ENCODE measurements at regions not wholly inside any gene's neighbourhood (a gene's known extent, or its start where the extent isn't known, plus 50 kb on each side); places are given as distances from the start of the nearest gene placed in this dataset.
"Not testable (repeated sequence)": the region's sequence is repeated elsewhere in the genome, so short reads cannot be mapped to it uniquely, and the experiment has no call there.

DNA sequence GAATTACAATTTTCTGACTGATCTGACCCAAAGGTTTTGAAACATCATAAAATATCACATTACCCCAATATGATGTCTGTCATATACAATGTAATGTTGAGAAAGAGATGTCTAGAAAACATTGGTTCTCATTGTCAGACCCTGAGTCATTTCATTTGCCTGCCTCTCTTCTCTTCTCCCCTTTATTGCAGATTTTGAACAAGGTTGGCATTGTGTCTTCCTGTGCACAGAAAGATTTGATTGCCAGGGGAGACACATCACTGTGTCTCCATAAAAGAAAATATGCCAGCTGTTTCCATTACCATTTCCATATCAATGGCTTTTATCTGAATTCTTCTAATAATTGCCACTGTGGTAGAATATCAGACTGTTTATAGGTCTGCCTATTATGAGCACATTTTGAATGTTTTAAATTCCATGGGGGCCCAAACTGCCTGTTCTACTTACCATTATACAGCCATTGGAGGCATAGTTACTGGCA is 65.6 kb downstream of the IFI44 start:
- no peak for DNase-seq

DNA sequence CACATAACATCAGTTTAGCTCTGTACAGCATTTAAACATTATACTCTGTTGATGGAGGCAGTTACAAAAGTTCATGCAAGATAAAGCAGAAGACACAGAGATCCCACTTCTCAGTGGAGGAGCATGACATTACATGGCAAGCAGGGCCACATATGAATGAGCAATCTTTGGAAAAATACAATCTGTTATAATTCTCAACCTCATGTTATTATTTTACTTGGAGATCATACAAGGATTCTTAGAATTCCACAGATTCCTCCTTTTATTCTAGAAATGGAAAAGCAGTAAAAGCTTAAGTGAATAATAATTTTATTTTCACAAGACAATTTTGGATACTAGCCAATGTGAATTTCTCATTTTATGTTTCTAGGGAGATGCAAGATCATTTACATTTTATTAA is 66.6 kb downstream of the IFI44 start:
- DNase-seq: no peak

DNA sequence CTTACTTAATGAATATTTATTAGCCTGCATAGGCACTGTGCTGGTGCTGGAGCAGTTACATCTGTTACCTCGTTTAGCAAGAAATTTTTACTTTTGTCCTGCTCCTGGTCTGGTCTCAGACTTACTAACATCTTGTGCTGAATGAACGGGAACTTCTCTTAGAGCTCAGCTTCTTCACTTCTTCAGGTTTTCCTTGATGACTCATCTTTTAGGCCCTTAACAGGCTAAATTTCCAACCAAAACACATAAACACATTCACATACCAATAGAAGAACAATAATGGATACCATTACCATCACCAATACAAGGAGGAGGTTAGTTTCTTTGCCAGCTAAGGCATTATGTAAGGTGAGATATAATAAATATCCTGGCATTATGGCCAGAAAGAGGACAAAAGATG is 68.9 kb downstream of the IFI44 start:
- DNase-seq: no peak

DNA sequence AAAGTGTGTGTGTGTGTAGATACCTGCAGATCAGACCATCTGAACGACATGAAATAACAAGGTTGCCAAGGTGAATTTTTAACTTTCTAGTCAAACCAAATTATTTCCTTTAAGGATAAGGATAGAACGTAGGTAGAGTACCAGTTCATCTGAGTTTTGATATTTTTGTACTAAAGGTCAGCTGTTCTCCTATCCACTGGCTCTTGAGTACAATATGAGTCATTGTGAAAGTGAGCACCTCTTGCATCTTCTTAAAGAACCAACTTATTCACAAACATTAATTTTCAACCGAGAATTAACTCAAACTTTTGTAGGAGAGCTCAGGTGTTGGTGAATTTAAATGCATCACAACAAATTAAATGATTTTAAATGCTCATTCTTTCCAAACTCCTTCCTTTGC is 71.5 kb downstream of the IFI44 start:
- DNase-seq: no peak

DNA sequence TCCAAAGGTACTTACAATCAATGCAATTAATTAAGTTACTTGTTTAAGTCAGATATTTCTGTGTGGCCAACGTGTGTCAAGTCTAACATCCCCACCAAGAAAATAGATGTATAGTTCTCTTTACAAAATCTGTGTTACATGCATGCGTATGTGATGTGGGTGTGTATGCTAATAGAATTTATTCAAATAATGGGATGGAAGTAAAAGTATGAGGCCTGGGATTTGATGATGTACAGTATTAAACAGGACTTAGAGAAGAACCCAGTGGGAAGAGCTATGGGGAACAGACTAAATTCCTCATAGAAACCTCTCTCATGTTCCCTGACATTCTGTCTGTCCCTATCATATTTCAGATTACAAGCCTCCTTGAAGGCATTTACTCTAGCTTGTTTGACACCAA is 72.5 kb downstream of the IFI44 start:
- DNase-seq: no peak

DNA sequence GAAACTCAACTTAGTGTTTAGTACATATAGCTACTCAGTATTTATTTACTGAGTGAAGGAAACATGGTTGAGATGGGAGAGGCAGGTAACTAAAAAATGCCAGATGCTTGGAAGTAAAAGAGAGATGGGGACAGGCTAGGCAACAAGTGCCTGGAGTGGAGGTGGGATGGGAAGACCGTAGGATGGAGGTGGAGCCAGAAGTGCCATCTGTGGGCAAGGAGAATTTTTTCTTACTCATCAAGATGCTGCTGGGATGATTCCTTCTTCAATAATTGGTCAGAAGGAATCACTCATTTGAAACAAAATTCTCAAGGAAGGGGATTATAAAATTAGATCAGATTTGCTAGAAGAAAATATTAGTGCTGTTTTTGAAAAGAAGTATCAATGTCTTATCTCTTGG is 72.9 kb downstream of the IFI44 start:
- DNase-seq: no peak

DNA sequence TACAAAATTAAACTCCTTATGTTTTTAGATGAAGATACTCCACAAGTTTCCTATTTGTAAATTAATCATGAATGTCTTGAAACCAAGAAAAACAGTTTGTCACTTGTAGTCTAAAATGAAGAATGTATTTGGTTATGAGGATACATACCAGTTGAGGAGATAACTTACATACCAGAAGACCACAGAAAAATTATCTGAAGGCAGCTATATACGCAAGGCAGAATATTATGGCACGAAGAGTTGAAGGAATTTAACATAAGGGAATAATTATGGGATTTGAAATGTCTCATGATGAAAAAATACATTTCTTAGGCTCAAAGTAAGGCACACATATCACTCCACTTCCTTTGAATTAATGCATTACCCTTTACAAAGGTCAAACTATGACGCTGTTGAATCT is 73.3 kb downstream of the IFI44 start:
- DNase-seq: no peak

DNA sequence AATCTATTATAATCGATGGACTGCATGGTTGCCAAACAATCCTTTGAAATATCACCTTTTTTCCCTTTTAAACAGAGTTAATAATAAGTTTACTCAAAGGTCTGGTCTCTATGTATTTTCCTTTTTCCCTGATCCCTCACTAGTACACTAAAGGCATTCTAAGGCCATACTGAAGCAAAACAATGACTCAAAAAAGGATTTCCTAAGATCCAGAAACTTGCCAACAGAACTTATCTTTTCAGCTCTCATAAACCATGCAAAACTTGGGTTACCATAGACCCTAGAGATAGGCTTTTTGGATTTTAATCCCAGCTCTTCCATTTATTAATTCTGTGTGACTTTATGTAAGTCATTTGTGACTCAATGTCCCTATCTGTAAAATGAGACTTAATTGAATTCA is 77.1 kb downstream of the IFI44 start:
- no peak for DNase-seq

DNA sequence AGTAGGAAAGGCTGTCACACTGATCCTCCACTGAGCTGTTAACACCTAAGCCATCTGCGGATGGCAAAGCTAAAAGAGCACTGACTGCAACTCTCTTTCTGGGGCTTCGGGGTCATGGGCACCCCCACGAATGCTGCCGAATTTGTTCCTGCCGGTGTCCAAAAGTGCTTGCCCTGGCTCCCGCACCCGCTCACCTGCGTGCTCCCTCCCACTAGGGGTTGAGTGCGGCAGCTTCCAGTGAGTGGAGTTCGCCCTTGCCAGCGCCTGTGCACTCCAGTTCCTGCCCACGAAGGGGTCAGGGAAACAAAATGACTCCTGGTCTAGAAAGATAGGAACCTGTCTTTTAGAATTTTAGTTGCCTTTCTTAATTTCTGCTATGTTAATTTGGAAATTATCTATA is 78.7 kb downstream of the IFI44 start:
- DNase-seq: no peak

DNA sequence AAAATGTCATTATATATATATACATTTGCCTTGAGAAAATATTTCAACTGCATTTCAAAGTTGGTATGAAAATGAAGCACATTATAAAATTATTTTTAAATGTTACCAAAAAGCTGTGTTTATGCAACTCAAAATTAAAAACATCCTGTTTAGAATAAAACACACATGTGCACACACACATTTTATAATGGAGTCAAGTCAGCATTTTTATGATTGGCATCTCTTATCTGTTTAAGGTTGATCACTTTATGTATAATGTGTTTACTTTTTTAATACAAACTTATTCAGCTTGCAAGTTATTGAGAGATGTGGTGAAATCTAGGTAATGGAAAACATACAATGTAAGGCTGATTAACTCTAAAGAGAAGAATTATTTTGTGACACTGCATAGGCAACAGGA is 80.4 kb downstream of the IFI44 start:
- DNase-seq: no peak

DNA sequence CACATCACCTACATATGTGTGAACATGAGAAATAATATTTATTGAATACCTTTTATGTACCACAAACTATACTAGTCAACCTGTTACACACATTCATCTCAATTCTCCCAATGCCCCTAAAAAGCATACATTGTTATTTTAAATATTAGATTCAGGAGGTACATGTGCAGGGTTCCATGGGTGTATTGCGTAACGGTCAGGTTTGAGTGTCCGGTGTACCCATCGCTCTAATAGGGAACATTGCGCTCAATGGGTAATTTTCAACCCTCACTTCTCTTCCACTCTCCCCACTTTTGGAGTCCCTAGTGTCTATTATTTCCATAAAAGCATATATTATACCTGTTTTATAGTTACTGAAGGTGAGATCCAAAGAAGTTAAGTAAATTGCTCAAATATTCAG is 82.0 kb downstream of the IFI44 start:
- no peak for DNase-seq

DNA sequence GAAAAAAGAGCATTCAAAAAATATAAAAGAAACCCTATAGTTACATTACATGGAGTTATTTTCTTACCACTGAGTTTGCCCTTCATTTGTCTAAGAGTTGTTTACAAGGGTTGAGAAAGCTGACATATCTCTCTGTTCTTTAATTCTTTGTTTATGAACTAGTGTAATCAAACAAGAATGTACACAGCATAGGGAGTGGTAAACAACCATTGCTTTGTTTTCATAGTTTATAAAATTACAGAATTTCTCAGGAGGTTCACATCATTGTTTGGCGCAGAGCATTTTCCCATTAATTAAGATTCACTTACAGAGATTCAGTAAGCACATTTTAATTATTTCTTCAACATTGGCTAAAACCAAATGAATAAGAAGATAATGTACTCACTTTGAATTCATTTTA is 87.6 kb downstream of the IFI44 start:
- DNase-seq: no peak

DNA sequence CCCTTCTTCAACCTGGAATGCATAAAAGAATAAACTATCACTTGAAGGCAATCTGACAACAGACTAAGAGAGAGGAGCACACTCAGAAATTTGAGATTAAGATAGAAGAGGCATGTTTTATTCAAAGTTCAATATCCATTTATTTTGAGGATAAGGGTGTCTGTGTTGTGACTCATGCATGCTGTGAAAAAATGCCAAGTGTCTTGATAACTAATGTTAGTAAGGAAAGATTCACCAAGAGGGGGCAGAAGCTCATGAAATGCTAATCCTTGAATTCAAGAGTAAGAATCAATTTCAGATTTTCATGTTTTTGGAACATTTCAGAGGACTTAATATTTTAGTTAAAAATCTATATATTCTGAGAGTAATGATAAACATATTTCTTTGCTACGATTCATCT is 94.0 kb downstream of the IFI44 start:
- DNase-seq: no peak

DNA sequence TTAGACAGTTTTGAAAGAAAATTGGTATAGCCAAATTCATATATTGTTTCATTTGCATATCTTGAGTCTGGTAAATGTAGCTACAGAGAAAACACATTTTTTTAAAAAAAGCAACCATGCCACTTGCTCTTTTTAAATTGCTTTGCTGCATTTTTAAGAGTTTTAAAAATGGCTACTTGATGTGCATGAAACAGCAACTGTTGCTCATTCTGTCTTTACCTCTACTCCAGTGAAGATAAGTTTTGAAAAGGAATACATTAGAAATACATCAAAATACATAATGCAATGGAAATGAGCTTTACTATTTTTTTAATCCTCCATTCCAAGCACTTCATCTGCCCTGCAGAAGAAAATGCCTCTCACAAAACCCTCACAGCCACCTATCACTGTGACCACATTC is 95.5 kb downstream of the IFI44 start:
- DNase-seq: no peak

DNA sequence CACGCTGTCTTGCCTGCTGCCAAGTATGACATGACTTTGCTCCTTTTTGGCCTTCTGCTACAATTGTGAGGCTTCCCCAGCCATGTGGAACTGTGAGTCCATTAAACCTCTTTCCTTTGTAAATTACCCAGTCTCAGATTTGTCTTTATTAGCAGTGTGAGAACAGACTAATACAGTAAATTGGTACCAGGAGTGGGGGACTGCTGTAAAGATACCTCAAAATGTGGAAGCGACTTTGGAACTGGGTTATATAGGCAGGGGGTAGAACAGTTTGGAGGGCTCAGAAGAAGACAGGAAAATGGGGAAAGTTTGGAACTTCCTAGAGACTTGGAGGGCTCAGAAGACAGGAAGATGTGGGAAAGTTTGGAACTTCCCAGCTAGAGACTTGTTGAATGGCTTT is 104.0 kb downstream of the IFI44 start:
- not testable (repeated sequence) for DNase-seq

DNA sequence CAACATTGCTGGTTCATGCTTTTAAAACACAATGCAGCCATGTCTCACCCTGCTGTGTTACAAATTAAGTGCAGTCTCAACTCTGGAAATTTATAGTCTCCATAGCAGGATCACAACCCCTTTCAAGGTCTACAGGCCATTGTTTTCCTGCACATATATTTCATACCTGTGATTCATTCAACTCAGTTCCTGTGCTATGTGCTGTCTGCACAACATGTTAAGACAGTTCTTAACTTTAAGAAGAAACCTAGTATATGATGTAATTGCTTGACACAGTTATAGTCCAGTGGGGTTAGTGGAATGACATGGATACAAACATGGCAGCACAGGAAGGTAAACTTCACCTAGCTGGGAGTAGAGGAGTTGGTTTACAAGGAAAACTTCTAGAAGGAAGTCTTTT is 106.4 kb downstream of the IFI44 start:
- no peak for DNase-seq

DNA sequence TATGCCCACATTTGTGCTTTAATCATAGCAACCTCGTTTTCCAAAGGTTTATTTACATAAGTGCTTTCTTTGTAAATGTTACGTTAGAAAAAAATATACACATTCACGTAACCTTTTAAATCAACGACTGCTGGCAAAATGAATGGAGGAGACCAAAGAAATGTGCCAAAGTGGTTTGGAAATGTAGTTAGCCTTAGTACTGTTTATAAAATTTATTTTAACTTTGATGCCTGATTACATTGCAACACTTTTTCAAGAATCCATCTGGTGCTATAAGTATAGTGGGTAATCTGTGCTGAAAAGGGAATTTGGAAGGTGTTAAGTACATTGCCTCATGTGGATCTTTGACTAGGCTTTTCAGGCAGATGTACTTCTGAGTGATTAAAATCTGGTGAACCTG is 108.9 kb downstream of the IFI44 start:
- no peak for DNase-seq

DNA sequence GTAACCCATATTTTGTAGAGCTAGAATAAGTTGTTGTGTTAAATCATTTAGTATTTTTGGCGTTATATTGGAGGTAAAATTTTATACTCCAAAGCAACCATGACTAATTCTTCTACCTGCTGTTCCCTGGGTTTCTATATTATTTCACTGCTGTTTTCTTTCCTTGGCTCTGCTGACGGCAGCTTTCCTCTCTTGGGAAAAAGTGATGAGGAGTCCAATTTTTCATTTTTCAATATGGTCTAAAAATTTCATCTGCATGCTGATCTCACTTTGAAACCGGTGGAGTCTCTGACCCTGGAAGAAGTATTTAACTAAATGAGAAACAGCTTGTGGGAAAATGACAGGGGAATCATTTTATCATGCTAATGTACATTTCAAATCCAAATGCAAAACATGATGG is 110.2 kb downstream of the IFI44 start:
- no peak for DNase-seq

DNA sequence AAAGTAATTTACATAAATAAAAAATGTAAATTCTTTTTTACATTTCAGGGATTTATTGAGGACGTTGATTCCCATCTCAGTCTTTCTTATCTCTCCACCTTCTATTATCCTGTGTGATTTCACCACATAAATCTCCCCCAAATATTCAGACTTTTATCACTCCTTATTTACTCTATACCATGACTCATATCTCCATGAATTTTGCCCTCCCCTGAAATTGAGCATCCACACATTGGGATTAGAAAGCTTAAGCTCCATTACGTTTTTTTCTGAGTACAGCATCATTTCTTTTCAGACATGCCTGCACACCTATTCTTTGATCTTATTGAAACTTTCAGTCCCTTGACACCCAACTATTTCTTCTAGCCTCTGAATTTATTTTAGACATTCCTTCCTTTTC is 111.2 kb downstream of the IFI44 start:
- DNase-seq: no peak

DNA sequence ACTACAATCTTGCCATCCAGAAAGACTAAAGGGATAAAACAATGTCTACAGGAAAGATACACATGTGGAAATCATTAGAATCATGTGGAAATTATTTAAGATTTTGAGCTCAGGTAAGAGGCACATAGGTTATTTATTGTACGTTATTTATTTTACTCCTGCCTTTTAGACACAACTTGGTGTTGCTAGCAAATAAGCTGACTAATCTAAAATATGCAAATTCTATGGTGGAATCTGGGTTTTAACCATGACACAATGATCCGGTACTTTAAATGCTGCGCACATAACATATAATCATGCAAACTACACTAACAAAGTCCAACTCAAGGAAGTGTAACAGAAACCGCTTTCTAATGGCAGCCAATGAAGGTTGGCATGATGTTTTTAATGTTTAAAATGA is 112.5 kb downstream of the IFI44 start:
- DNase-seq: no peak

DNA sequence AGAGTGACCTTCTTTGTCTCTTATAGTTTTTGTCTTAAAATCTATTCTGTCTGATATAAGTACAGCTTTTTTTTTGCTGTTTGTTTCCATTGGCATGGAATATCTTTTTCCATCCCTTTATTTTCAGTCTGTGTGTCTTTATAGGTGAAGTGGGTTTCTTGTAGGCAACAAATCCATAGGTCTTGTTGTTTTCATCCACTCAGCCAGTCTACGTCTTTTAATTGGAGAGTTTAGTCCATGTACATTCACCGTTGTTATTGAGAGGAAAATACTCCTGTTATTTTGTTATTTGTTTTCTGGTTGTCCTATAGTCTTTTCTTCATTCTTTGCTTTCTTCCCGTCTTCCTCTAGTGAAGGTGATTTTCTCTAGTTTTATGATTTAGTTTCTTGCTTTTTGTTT is 115.9 kb downstream of the IFI44 start:
- no peak for DNase-seq

DNA sequence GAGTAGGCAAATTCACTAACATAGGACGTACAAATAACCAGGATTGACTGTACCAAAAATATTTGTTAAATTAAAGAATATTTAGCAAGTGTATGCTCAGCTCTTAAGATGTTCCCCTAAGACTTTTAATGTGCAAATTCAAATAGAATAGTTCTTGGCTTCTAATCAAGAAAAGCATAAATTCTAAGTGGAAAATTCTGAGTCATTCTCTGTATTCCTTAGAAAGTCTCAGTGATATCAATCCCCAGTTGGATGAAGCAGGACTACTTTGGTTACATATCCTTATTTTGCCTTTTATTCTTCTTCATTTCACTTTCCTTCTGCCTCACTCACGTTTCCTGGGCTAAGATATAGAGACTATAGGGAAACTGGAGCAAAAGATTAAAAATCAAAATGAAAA is 130.2 kb downstream of the IFI44 start:
- no peak for DNase-seq

DNA sequence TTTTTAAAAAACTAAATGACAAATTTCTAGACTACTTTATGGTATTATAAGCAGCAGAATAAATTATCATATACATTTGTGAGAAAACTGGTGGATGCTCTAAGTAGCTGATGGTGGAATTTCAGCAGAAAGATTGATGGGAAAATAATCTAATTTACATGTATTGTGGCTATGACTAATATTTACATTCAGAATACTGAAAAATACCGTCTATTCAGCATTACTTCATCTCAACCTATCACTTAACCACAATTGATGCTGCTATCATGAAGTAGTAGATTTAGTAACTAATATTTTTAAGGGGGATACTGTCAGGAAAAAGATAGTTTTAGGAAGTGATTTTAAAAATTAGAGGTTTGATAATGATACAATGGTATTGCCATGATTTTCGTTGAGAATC is 137.9 kb downstream of the IFI44 start:
- no peak for DNase-seq

DNA sequence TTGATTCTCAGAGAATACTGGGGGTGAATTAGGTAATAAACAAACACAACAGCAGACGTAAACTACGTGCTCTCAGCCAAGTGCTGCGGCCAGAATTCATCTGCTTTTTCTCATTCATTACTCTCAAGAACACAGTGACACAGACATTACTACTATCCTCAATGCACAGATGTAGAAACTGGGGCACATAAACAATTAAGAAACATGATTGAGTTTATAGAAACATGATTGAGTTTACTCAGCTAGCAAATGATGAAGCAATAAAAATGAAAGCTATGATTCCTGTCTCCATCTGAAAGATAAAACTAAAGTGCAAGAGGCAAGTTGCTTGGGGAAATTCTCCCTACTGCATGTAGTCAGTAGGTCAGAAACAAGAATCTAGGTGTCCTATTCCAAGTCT is 140.5 kb downstream of the IFI44 start:
- DNase-seq: no peak

DNA sequence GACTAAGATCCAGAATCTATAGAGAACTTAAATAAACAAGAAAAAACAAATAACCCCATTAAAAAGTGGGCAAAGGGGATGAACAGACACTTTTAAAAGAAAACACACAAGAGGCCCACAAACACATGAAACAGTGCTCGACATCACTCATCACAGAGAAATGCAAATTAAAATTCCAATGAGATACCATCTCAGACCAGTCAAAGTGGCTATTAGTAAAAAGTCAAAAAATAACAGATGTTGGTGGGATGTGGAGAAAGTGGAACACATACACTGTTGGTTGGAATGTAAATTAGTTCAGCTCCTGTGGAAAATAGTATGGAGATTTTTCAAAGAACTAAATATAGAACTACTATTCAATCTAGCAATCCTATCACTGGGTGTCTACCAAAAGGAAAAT is 143.1 kb downstream of the IFI44 start:
- DNase-seq: no peak

DNA sequence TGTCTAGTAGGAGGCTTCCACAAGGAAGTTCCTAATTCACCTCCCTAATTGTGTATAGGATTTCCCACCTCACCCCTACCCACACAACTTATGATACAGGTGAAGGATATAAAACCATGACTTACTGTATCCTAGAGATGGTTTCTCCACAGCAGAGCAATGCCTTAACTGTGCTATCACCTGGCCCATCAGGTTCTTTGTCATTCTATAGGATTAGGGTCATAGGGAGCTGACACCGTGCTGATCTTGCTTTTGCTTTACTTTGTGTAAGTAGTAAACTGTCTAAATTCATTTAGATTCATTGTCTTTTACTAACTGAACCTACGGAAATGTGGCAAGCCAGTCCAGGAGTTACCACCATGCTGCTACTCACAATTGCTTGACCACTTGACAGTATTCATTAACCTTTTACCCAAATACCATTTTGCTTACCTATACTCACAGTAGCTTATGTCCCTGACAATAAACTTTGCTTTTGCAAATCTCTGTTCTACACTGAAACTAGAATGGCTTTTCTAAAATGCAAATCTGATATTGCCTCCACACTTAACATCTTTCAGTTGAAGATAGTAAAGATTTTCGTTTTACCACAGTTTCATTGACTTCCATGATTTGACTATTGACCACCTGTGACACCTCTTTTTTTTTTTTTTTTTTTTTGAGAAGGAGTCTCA is 147.6 kb downstream of the IFI44 start:
- no peak for DNase-seq

All from NCI-H2029 treated with DMSO at 0.1 percent for 48 hours (cell line).